ENCODE measurements at regions not wholly inside any gene's neighbourhood (a gene's known extent, or its start where the extent isn't known, plus 50 kb on each side); places are given as distances from the start of the nearest gene placed in this dataset.
"Not testable (repeated sequence)": the region's sequence is repeated elsewhere in the genome, so short reads cannot be mapped to it uniquely, and the experiment has no call there.

GRCh38 chr20:41750137-41750536, 132.0 kb upstream of the CHD6 start:
- Mint-ChIP-seq H3K4me3 (no peak overlapping the region), H3K36me3 (no peaks in the 10 kb centered on the region), H3K27ac (no peak overlapping the region), H3K4me1 (ENCODE audit: low read depth) (no peaks in the 10 kb centered on the region), H3K27me3 (peaks cover 6% of the 10 kb centered on the region), H3K9me3 (ENCODE audit: low read depth) (no peaks in the 10 kb centered on the region)

- Mint-ChIP-seq H3K27ac (no peak overlapping the region), H3K4me3 (no peak overlapping the region), H3K9me3 (ENCODE audit: low read depth) (no peaks in the 10 kb centered on the region), H3K36me3 (no peaks in the 10 kb centered on the region), H3K27me3 (peaks cover 6% of the 10 kb centered on the region), H3K4me1 (ENCODE audit: low read depth) (no peaks in the 10 kb centered on the region)
Observed at GRCh38 chr20:41748756-41749582, 130.8 kb upstream of the CHD6 start.

- H3K9me3 Mint-ChIP-seq (ENCODE audit: low read depth): no peaks in the 10 kb centered on the region
Observed at GRCh38 chr20:41748051-41748450, 129.9 kb upstream of the CHD6 start.

GRCh38 chr20:41747226-41747625, 129.0 kb upstream of the CHD6 start:
- no peaks in the 10 kb centered on the region for H3K4me1 Mint-ChIP-seq (ENCODE audit: low read depth)
- no peak overlapping the region for H3K4me3 Mint-ChIP-seq
- H3K9me3 Mint-ChIP-seq (ENCODE audit: low read depth): no peaks in the 10 kb centered on the region
- no peaks in the 10 kb centered on the region for H3K36me3 Mint-ChIP-seq
- H3K27me3 Mint-ChIP-seq: peaks cover 6% of the 10 kb centered on the region
- H3K27ac Mint-ChIP-seq: no peak overlapping the region

More at GRCh38 chr20:41748051-41748450, 129.9 kb upstream of the CHD6 start:
- Mint-ChIP-seq H3K36me3 (no peaks in the 10 kb centered on the region), H3K27me3 (peaks cover 6% of the 10 kb centered on the region), H3K4me1 (ENCODE audit: low read depth) (no peaks in the 10 kb centered on the region), H3K27ac (no peak overlapping the region), H3K4me3 (no peak overlapping the region)

GRCh38 chr20:41746635-41747034, 128.5 kb upstream of the CHD6 start:
- H3K9me3 Mint-ChIP-seq (ENCODE audit: low read depth): no peaks in the 10 kb centered on the region
- H3K4me1 Mint-ChIP-seq (ENCODE audit: low read depth): no peaks in the 10 kb centered on the region
- no peak overlapping the region for H3K27ac Mint-ChIP-seq
- H3K4me3 Mint-ChIP-seq: no peak overlapping the region
- H3K36me3 Mint-ChIP-seq: no peaks in the 10 kb centered on the region
- peaks cover 6% of the 10 kb centered on the region for H3K27me3 Mint-ChIP-seq

GRCh38 chr20:41738604-41739206, 120.5 kb upstream of the CHD6 start:
- Mint-ChIP-seq H3K4me1 (ENCODE audit: low read depth) (no peaks in the 10 kb centered on the region), H3K9me3 (ENCODE audit: low read depth) (no peaks in the 10 kb centered on the region), H3K27me3 (peaks cover 2% of the 10 kb centered on the region), H3K27ac (no peak overlapping the region), H3K4me3 (no peak overlapping the region), H3K36me3 (no peaks in the 10 kb centered on the region)

GRCh38 chr20:41735949-41736348, 117.8 kb upstream of the CHD6 start:
- Mint-ChIP-seq H3K27me3 (peaks cover 2% of the 10 kb centered on the region), H3K4me1 (ENCODE audit: low read depth) (no peaks in the 10 kb centered on the region), H3K27ac (no peak overlapping the region), H3K36me3 (no peaks in the 10 kb centered on the region), H3K4me3 (no peak overlapping the region), H3K9me3 (ENCODE audit: low read depth) (no peaks in the 10 kb centered on the region)

- no peak overlapping the region for H3K27ac Mint-ChIP-seq
- H3K27me3 Mint-ChIP-seq: peaks cover 2% of the 10 kb centered on the region
- H3K9me3 Mint-ChIP-seq (ENCODE audit: low read depth): no peaks in the 10 kb centered on the region
- no peak overlapping the region for H3K4me3 Mint-ChIP-seq
- no peaks in the 10 kb centered on the region for H3K36me3 Mint-ChIP-seq
- H3K4me1 Mint-ChIP-seq (ENCODE audit: low read depth): no peaks in the 10 kb centered on the region
Observed at GRCh38 chr20:41734506-41734945, 116.3 kb upstream of the CHD6 start.

- peaks cover 2% of the 10 kb centered on the region for H3K27me3 Mint-ChIP-seq
Observed at GRCh38 chr20:41733151-41733550, 115.0 kb upstream of the CHD6 start.

GRCh38 chr20:41731198-41731597, 113.0 kb upstream of the CHD6 start:
- not testable (repeated sequence) for H3K4me3 Mint-ChIP-seq; H3K27me3 Mint-ChIP-seq; H3K27ac Mint-ChIP-seq; H3K36me3 Mint-ChIP-seq; H3K9me3 Mint-ChIP-seq (ENCODE audit: low read depth); H3K4me1 Mint-ChIP-seq (ENCODE audit: low read depth)

More at GRCh38 chr20:41733151-41733550, 115.0 kb upstream of the CHD6 start:
- no peak overlapping the region for H3K27ac Mint-ChIP-seq
- H3K4me3 Mint-ChIP-seq: no peak overlapping the region
- H3K36me3 Mint-ChIP-seq: no peaks in the 10 kb centered on the region
- H3K4me1 Mint-ChIP-seq (ENCODE audit: low read depth): no peaks in the 10 kb centered on the region
- H3K9me3 Mint-ChIP-seq (ENCODE audit: low read depth): no peaks in the 10 kb centered on the region

GRCh38 chr20:41727681-41728080, 109.5 kb upstream of the CHD6 start:
- H3K9me3 Mint-ChIP-seq (ENCODE audit: low read depth); H3K4me3 Mint-ChIP-seq; H3K27ac Mint-ChIP-seq; H3K36me3 Mint-ChIP-seq; H3K27me3 Mint-ChIP-seq; H3K4me1 Mint-ChIP-seq (ENCODE audit: low read depth): not testable (repeated sequence)

- no peaks in the 10 kb centered on the region for H3K36me3 Mint-ChIP-seq
- no peaks in the 10 kb centered on the region for H3K9me3 Mint-ChIP-seq (ENCODE audit: low read depth)
- H3K27me3 Mint-ChIP-seq: peaks cover 3% of the 10 kb centered on the region
- H3K4me3 Mint-ChIP-seq: no peak overlapping the region
- no peaks in the 10 kb centered on the region for H3K4me1 Mint-ChIP-seq (ENCODE audit: low read depth)
- no peak overlapping the region for H3K27ac Mint-ChIP-seq
Observed at GRCh38 chr20:41726727-41727126, 108.5 kb upstream of the CHD6 start.

GRCh38 chr20:41719151-41719550, 101.0 kb upstream of the CHD6 start:
- H3K4me1 Mint-ChIP-seq (ENCODE audit: low read depth): no peaks in the 10 kb centered on the region
- peaks cover 7% of the 10 kb centered on the region for H3K27me3 Mint-ChIP-seq
- no peaks in the 10 kb centered on the region for H3K36me3 Mint-ChIP-seq
- H3K9me3 Mint-ChIP-seq (ENCODE audit: low read depth): no peaks in the 10 kb centered on the region
- no peak overlapping the region for H3K4me3 Mint-ChIP-seq
- H3K27ac Mint-ChIP-seq: no peak overlapping the region

- Mint-ChIP-seq H3K27ac (no peak overlapping the region), H3K4me3 (no peak overlapping the region), H3K27me3 (peaks cover 7% of the 10 kb centered on the region), H3K36me3 (no peaks in the 10 kb centered on the region), H3K4me1 (ENCODE audit: low read depth) (no peaks in the 10 kb centered on the region), H3K9me3 (ENCODE audit: low read depth) (no peaks in the 10 kb centered on the region)
Observed at GRCh38 chr20:41717483-41717882, 99.3 kb upstream of the CHD6 start.

- no peaks in the 10 kb centered on the region for H3K9me3 Mint-ChIP-seq (ENCODE audit: low read depth)
- no peak overlapping the region for H3K27ac Mint-ChIP-seq
- no peaks in the 10 kb centered on the region for H3K36me3 Mint-ChIP-seq
- H3K27me3 Mint-ChIP-seq: peaks cover 7% of the 10 kb centered on the region
- no peak overlapping the region for H3K4me3 Mint-ChIP-seq
- H3K4me1 Mint-ChIP-seq (ENCODE audit: low read depth): no peaks in the 10 kb centered on the region
Observed at GRCh38 chr20:41716911-41717310, 98.7 kb upstream of the CHD6 start.

GRCh38 chr20:41716436-41716835, 98.3 kb upstream of the CHD6 start:
- peaks cover 8% of the 10 kb centered on the region for H3K27me3 Mint-ChIP-seq
- no peaks in the 10 kb centered on the region for H3K4me1 Mint-ChIP-seq (ENCODE audit: low read depth)
- H3K9me3 Mint-ChIP-seq (ENCODE audit: low read depth): no peaks in the 10 kb centered on the region
- H3K36me3 Mint-ChIP-seq: no peaks in the 10 kb centered on the region
- no peak overlapping the region for H3K27ac Mint-ChIP-seq
- no peak overlapping the region for H3K4me3 Mint-ChIP-seq

Data from activated naive CD8-positive, alpha-beta T cell (primary cell).